Gastrocnemius medialis (tissue), 4 donors: ENCODE measurements at regions not wholly inside any gene's neighbourhood (a gene's known extent, or its start where the extent isn't known, plus 50 kb on each side); places are given as distances from the start of the nearest gene placed in this dataset.

Source experiments
- ATAC-seq, 2 donors: fragments of 150-250 bp; one replicate each; pipeline ENCODE4 v1.9.1; 2016
- DNase-seq, 2 donors: peaks; one replicate each; pipeline ENCODE4 v3.0.0-alpha.2; 2019
- H3K27ac ChIP-seq, 4 donors: fragments of 200-600 bp; sonication (generic); 1 replicate in 1 of 4; 2 replicates in 3 of 4; pipeline ENCODE4 v1.5.1; 2016 to 2018; ENCODE audit warnings: mild to moderate bottlenecking in 2 of 4, moderate library complexity in 1 of 4
- H3K27me3 ChIP-seq, 3 donors: fragments of 200-600 bp; sonication (generic) in 2 of 3; 1 replicate in 1 of 3; 2 replicates in 2 of 3; pipeline versions ENCODE4 v1.5.1 to v1.6.0; 2016 to 2019; ENCODE audit warnings: mild to moderate bottlenecking in 1 of 3, moderate library complexity in 1 of 3
- H3K36me3 ChIP-seq, 2 donors: fragments of 200-600 bp; sonication (generic) in 1 of 2; one replicate each; pipeline ENCODE4 v1.5.1; 2017 to 2018
- H3K4me1 ChIP-seq, 2 donors: fragments of 200-600 bp; sonication (generic) in 1 of 2; one replicate each; pipeline ENCODE4 v1.5.1; 2016 to 2017; ENCODE audit warnings: mild to moderate bottlenecking in 2 of 2
- H3K4me3 ChIP-seq, 4 donors: fragments of 200-600 bp; sonication (generic) in 3 of 4; 1 replicate in 1 of 4; 2 replicates in 3 of 4; pipeline ENCODE4 v1.5.1; 2016 to 2019; ENCODE audit warnings: mild to moderate bottlenecking in 2 of 4
- H3K9me3 ChIP-seq, 3 donors: fragments of 200-600 bp; sonication (generic) in 2 of 3; 1 replicate in 1 of 3; 2 replicates in 2 of 3; pipeline ENCODE4 v1.5.1; 2016 to 2019
- POLR2A ChIP-seq, 2 donors: fragments of 450-650 bp; IDR thresholded peaks; one replicate each; pipeline ENCODE4 v1.6.1; 2017; ENCODE audit warnings: antibody characterized with exemption in 2 of 2, mild to moderate bottlenecking in 2 of 2, moderate library complexity in 2 of 2
- in situ Hi-C, 4 donors: fragments of 200-750 bp; cut with MboI; loops; one replicate each; pipeline versions ENCODE4 v1.15.0 to v1.8.0; 2017; ENCODE audit warnings: low sequenced_read_pairs in 4 of 4
- intact Hi-C: fragments of 100-400 bp; cut with DNase I; formaldehyde crosslinking; loops from one replicate; pipeline ENCODE4 v1.15.1; 2023; ENCODE audit warnings: low total_unique reads
- TF ChIP-seq, protein P1 (sequence below), 5 experiments: fragments of 450-650 bp in 3 of 5; fragments of 200-600 bp in 2 of 5; sonication (generic) in 2 of 5; IDR thresholded peaks in 4 of 5; conservative IDR thresholded peaks in 1 of 5; 1 replicate in 4 of 5; 2 replicates in 1 of 5; pipeline ENCODE4 v1.5.1; 2016 to 2019; ENCODE audit warnings: antibody characterized with exemption in 5 of 5, mild to moderate bottlenecking in 3 of 5, moderate library complexity in 3 of 5

DNA sequence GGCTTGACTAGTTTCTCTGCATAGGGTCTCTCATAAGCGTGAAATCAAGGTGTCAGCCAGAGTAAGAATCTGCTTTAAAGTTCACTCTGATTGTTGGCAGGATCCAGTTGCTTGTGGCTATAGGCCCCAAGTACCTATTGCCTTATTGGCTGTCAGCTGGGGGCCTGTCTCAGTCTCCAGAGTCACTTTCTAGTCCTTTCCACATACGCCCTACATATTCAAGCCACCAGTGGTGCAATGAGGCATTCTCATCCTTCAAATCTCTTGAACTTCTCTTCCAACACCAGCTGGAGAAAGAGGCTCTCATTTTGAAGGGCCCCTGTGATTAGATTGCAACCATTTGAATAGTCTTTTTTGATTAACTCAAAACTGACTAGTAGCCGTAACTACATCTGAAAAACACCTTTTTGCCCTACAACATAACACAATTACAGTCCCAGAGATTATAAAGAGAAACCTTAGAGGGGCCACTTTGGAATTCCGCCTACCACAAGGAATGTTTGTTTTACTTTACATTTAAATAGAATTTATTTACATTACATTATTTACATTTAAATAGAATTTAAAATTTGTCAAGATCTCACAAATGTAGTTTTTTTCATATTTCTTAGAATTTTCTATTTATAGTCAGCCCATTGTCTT is 520.1 kb downstream of the DSC3 start:
- Histone ChIP-seq H3K27me3 (no peaks in the 10 kb centered on the region), H3K27ac (no peak overlapping the region), H3K4me3 (no peak overlapping the region), H3K4me1 (no peaks in the 10 kb centered on the region), H3K36me3 (no peaks in the 10 kb centered on the region), H3K9me3 (no peaks in the 10 kb centered on the region)
- in situ Hi-C loops, result no loop called here
- DNase-seq, result no peak
- no peak for TF ChIP-seq POLR2A (IDR thresholded peaks at IDR 0.05)
- TF ChIP-seq, protein P1, sequence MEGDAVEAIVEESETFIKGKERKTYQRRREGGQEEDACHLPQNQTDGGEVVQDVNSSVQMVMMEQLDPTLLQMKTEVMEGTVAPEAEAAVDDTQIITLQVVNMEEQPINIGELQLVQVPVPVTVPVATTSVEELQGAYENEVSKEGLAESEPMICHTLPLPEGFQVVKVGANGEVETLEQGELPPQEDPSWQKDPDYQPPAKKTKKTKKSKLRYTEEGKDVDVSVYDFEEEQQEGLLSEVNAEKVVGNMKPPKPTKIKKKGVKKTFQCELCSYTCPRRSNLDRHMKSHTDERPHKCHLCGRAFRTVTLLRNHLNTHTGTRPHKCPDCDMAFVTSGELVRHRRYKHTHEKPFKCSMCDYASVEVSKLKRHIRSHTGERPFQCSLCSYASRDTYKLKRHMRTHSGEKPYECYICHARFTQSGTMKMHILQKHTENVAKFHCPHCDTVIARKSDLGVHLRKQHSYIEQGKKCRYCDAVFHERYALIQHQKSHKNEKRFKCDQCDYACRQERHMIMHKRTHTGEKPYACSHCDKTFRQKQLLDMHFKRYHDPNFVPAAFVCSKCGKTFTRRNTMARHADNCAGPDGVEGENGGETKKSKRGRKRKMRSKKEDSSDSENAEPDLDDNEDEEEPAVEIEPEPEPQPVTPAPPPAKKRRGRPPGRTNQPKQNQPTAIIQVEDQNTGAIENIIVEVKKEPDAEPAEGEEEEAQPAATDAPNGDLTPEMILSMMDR (IDR thresholded peaks at IDR 0.05 in 4 of 5, conservative IDR thresholded peaks at IDR 0.05 in 1 of 5), result no peak
- intact Hi-C loops, result no loop called here
- ATAC-seq, result no peak

DNA sequence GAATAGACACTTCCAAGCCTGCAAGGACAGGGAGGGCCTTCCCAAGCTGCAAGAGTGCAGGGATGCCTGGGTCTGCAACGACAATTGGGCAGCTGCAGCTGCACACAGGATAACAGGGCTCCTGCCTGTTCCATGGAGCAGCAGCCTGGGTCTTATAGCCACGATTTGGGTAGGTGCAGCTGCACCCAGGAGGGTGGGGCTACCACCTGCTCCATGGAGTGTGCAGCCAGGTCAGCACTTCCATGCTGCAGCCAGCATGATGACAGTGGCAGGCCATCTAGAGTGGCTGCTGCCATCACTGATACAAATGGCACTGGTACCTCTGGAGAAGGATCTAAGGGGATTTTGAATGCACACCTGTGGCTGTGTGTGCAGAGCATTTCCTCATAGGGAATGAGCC is 528.5 kb downstream of the DSC3 start:
- TF ChIP-seq, protein P1 (IDR thresholded peaks at IDR 0.05 in 4 of 5, conservative IDR thresholded peaks at IDR 0.05 in 1 of 5), result no peak
- TF ChIP-seq POLR2A (IDR thresholded peaks at IDR 0.05), result no peak

DNA sequence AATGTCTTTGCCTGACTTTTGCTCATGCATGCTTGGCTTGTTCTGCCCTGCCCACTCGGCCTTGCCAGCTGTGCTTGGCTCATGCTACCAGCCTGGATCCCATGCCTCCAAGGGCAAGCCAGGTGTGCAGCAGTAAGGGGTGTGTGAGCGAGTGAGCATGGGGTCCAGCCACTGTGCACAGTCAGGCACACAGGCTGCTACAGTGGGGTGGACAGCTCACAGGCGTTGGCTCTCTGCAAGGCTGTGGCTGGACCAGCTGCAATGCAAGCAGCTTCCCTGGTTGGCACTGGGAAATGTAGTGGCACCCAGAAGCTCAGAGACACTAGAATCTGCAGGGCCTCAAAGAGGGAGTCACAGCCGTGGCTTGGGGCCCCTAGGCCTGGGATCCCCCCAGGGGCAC is 529.7 kb downstream of the DSC3 start:
- H3K27ac ChIP-seq, result no peak overlapping the region
- no peaks in the 10 kb centered on the region for H3K27me3 ChIP-seq
- in situ Hi-C loops, result no loop called here
- no peaks in the 10 kb centered on the region for H3K36me3 ChIP-seq
- ATAC-seq (no peak), DNase-seq (no peak)
- intact Hi-C loops, result no loop called here
- no peak for TF ChIP-seq POLR2A (IDR thresholded peaks at IDR 0.05)
- TF ChIP-seq, protein P1 (IDR thresholded peaks at IDR 0.05 in 4 of 5, conservative IDR thresholded peaks at IDR 0.05 in 1 of 5), result no peak
- H3K4me3 ChIP-seq, result no peak overlapping the region
- H3K9me3 ChIP-seq, result no peaks in the 10 kb centered on the region
- no peaks in the 10 kb centered on the region for H3K4me1 ChIP-seq

More for the DNA sequence above, 528.5 kb downstream of the DSC3 start:
- no peak for ATAC-seq
- DNase-seq, result no peak
- Histone ChIP-seq H3K4me3 (no peak overlapping the region), H3K27ac (no peak overlapping the region), H3K4me1 (no peaks in the 10 kb centered on the region), H3K27me3 (no peaks in the 10 kb centered on the region), H3K9me3 (no peaks in the 10 kb centered on the region), H3K36me3 (no peaks in the 10 kb centered on the region)
- intact Hi-C loops, result no loop called here
- in situ Hi-C loops, result no loop called here

DNA sequence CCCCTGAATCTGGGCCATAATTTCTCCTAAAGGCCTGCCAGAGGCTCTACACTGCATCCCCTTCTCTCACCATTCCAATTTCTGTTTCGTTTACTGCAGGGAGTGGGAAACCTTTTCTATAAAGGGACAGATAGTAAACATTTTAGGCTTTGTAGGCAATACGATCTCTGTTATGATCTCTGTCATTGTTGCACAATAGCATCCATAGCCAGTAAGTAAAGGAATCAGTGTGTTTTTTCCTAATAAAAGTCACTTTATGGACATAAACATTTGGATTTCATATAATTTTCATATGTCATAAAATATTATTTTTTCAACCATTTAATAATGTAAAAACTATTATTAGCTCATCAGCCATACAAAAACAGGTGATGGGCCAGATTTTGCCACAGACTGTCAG is 531.7 kb downstream of the DSC3 start:
- Histone ChIP-seq H3K36me3 (no peaks in the 10 kb centered on the region), H3K27ac (no peak overlapping the region), H3K9me3 (no peaks in the 10 kb centered on the region), H3K4me3 (no peak overlapping the region), H3K4me1 (no peaks in the 10 kb centered on the region), H3K27me3 (no peaks in the 10 kb centered on the region)
- DNase-seq (no peak), ATAC-seq (no peak)
- in situ Hi-C loops, result no loop called here
- no peak for TF ChIP-seq POLR2A (IDR thresholded peaks at IDR 0.05)
- TF ChIP-seq, protein P1 (IDR thresholded peaks at IDR 0.05 in 4 of 5, conservative IDR thresholded peaks at IDR 0.05 in 1 of 5), result no peak
- intact Hi-C loops, result no loop called here

DNA sequence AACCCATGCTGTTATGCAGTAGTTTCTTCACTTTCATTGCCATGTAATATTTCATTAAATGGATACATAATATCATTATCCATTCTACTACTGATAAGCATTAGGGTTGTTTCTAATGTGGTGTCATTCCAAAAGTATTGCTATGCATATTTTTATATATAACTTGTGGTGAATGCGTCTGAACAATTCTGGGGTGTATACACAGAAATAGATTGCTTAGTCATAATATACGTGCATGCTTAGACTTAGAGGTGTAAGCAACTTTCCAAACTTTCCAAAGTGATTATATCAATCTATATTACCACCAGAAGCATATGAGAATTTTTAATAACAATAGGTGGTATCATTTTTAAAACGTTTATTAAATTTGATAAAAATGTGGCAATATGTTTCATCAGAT is 540.9 kb downstream of the DSC3 start:
- no peak overlapping the region for H3K4me3 ChIP-seq
- H3K36me3 ChIP-seq, result no peaks in the 10 kb centered on the region
- no peaks in the 10 kb centered on the region for H3K4me1 ChIP-seq
- DNase-seq (no peak), ATAC-seq (no peak)
- H3K9me3 ChIP-seq, result no peaks in the 10 kb centered on the region
- no peak overlapping the region for H3K27ac ChIP-seq
- intact Hi-C loops, result no loop called here
- TF ChIP-seq POLR2A (IDR thresholded peaks at IDR 0.05), result no peak
- TF ChIP-seq, protein P1 (IDR thresholded peaks at IDR 0.05 in 4 of 5, conservative IDR thresholded peaks at IDR 0.05 in 1 of 5), result no peak
- in situ Hi-C loops, result no loop called here
- no peaks in the 10 kb centered on the region for H3K27me3 ChIP-seq
